ENCODE measurements at regions not wholly inside any gene's neighbourhood (a gene's known extent, or its start where the extent isn't known, plus 50 kb on each side); places are given as distances from the start of the nearest gene placed in this dataset.

DNA sequence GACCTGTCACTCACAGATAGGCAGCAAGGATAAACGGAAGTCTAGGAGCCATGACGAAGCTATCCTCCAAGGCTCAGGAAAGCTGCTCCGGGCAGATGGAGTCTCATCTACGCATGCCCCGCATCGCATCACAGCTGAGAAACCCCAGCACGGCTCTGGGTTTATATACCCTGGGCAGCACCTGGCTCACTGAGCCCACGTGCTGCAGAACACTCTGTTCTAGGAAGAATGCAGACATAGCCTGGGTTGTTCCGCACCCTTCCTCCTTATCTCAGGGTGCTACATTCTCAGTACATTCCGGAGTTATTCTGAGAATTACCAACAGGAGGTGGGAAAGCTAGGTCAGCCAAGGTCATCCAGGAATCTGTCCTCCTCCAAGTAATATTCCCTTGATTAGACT, 260.4 kb downstream of the CBLN4 start:
- TF ChIP-seq, protein P1, sequence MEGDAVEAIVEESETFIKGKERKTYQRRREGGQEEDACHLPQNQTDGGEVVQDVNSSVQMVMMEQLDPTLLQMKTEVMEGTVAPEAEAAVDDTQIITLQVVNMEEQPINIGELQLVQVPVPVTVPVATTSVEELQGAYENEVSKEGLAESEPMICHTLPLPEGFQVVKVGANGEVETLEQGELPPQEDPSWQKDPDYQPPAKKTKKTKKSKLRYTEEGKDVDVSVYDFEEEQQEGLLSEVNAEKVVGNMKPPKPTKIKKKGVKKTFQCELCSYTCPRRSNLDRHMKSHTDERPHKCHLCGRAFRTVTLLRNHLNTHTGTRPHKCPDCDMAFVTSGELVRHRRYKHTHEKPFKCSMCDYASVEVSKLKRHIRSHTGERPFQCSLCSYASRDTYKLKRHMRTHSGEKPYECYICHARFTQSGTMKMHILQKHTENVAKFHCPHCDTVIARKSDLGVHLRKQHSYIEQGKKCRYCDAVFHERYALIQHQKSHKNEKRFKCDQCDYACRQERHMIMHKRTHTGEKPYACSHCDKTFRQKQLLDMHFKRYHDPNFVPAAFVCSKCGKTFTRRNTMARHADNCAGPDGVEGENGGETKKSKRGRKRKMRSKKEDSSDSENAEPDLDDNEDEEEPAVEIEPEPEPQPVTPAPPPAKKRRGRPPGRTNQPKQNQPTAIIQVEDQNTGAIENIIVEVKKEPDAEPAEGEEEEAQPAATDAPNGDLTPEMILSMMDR (IDR thresholded peaks at IDR 0.05 in 8 of 11, conservative IDR thresholded peaks at IDR 0.05 in 3 of 11) = no peak
- TF ChIP-seq POLR2AphosphoS5 (IDR thresholded peaks at IDR 0.05) (no peak), POLR2A (IDR thresholded peaks at IDR 0.05) (no peak)
- DNase-seq = no peak
- Histone ChIP-seq H3K4me3 (no peak overlapping the region), H3K36me3 (no peaks in the 10 kb centered on the region), H3K4me1 (no peaks in the 10 kb centered on the region), H3K9me3 (peaks cover 0 to 16% (median 0%) of the 10 kb centered on the region in 8 donors), H3K27me3 (replicated peaks in 1 of 7) (no peaks in the 10 kb centered on the region), H3K27ac (no peak overlapping the region)
- 79 to 89% (median 88%) methylated on average over 10 of the region's 10 CpGs for WGBS, 5 donors
- intact Hi-C loops (cut with DNase I; ENCODE audit: low total_unique reads) = no loop called here

DNA sequence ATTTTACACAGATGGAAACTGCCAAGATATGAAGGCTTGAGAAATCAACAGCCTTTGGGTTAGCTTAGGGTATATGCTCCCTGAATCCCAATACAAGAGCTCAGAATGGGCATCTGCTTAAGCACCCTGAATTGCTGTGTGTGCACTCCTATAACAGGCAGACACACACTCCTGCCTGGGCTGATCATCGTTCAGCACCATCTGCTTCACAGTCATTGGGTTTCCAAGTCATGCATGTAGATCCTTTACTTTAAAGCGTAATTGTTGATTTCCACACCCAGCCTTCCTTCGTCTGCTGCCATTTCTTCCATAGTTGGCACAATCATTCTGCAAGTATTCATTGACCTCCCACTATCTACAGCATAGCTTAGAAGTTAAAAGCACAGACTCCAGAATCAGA, 263.5 kb downstream of the CBLN4 start:
- Histone ChIP-seq H3K9me3 (peaks cover 0 to 19% (median 0%) of the 10 kb centered on the region in 8 donors), H3K4me3 (no peak overlapping the region), H3K27ac (no peak overlapping the region), H3K27me3 (replicated peaks in 1 of 7) (no peaks in the 10 kb centered on the region), H3K4me1 (no peaks in the 10 kb centered on the region), H3K36me3 (no peaks in the 10 kb centered on the region)
- intact Hi-C loops (cut with DNase I; ENCODE audit: low total_unique reads) = no loop called here
- DNase-seq = no peak
- WGBS, 5 donors = 81 to 92% (median 88%) methylated on average over 3 of the region's 3 CpGs
- TF ChIP-seq POLR2AphosphoS5 (IDR thresholded peaks at IDR 0.05) (no peak), POLR2A (IDR thresholded peaks at IDR 0.05) (no peak)
- TF ChIP-seq, protein P1 (IDR thresholded peaks at IDR 0.05 in 8 of 11, conservative IDR thresholded peaks at IDR 0.05 in 3 of 11) = no peak

DNA sequence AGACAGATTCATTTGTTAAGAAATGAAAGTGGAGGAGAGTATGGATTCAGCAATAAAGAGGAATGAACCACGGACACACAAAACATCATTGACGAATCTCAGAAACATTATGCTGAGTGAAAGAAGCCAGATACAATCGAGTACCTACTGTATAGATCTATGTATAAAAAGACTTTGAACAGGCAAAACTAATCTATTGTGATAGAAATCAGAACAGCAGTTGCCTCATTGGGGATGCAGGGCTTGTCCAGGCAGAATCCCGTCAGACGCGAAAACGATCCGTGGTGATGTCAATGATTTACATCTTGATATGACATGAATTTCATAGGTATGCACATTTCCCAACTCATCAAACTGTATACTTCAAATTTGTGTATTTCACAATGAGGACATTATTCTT, 265.2 kb downstream of the CBLN4 start:
- Histone ChIP-seq H3K27me3 (replicated peaks in 1 of 7) (no peaks in the 10 kb centered on the region), H3K27ac (no peak overlapping the region), H3K4me1 (no peaks in the 10 kb centered on the region), H3K4me3 (no peak overlapping the region), H3K36me3 (no peaks in the 10 kb centered on the region), H3K9me3 (peaks cover 0 to 19% (median 0%) of the 10 kb centered on the region in 8 donors)
- intact Hi-C loops (cut with DNase I; ENCODE audit: low total_unique reads) = no loop called here
- whole genome bisulfite sequencing, 5 donors = 88 to 92% (median 88%) methylated on average over 8 of the region's 8 CpGs
- TF ChIP-seq POLR2A (IDR thresholded peaks at IDR 0.05) (no peak), POLR2AphosphoS5 (IDR thresholded peaks at IDR 0.05) (no peak)
- TF ChIP-seq, protein P1 (IDR thresholded peaks at IDR 0.05 in 8 of 11, conservative IDR thresholded peaks at IDR 0.05 in 3 of 11) = no peak
- no peak for DNase-seq

DNA sequence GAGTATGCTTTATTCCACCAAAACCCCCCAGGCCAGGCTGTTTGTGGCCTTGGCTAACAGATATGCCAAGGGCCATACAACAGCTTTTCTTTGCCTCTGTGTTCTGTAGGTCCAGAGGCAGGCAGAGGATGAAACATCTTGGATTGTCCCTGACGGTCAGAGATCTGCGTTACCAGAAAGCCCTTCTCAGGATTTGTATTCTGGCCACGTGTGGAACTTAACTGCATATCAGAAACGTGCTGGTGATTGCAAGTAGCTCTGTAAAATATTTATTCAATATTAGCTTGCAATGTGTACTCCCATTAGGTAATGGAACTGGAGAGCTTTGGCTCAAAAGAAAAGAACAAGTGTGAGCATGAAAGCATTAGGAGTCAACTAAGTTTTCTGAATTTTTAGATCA, 275.0 kb downstream of the CBLN4 start:
- no peak for TF ChIP-seq POLR2AphosphoS5 (IDR thresholded peaks at IDR 0.05)
- TF ChIP-seq POLR2A (IDR thresholded peaks at IDR 0.05) = no peak
- TF ChIP-seq, protein P1 (IDR thresholded peaks at IDR 0.05 in 8 of 11, conservative IDR thresholded peaks at IDR 0.05 in 3 of 11) = no peak
- no peaks in the 10 kb centered on the region for H3K36me3 ChIP-seq
- intact Hi-C loops (cut with DNase I; ENCODE audit: low total_unique reads) = no loop called here
- no peaks in the 10 kb centered on the region for H3K27me3 ChIP-seq (replicated peaks in 1 of 7)
- no peak for DNase-seq
- H3K4me1 ChIP-seq = no peaks in the 10 kb centered on the region
- 68 to 81% (median 74%) methylated on average over 4 of the region's 4 CpGs for WGBS, 5 donors
- peaks cover 0 to 11% (median 2%) of the 10 kb centered on the region in 8 donors for H3K9me3 ChIP-seq
- no peak overlapping the region for H3K4me3 ChIP-seq
- no peak overlapping the region for H3K27ac ChIP-seq

Measured in spleen (tissue), 11 donors.